GM10266 (cell line): ENCODE measurements at regions not wholly inside any gene's neighbourhood (a gene's known extent, or its start where the extent isn't known, plus 50 kb on each side); places are given as distances from the start of the nearest gene placed in this dataset.

ENCODE experiments used
- DNase-seq: peaks from one replicate; pipeline ENCODE4 v3.0.0; 2012; ENCODE audit errors: extremely low spot score
- CTCF ChIP-seq: IDR thresholded peaks from 2 replicates; pipeline ENCODE4 v1.5.1; 2012; ENCODE audit warnings: mild to moderate bottlenecking, low read depth; ENCODE audit not compliant: control insufficient read depth, insufficient read depth; ENCODE audit errors: missing control alignments

- no peak for TF ChIP-seq CTCF
- DNase-seq = no peak
These were observed 110.0 kb upstream of the C14orf180 start for GRCh38 chr14:104469591-104469990.

DNA sequence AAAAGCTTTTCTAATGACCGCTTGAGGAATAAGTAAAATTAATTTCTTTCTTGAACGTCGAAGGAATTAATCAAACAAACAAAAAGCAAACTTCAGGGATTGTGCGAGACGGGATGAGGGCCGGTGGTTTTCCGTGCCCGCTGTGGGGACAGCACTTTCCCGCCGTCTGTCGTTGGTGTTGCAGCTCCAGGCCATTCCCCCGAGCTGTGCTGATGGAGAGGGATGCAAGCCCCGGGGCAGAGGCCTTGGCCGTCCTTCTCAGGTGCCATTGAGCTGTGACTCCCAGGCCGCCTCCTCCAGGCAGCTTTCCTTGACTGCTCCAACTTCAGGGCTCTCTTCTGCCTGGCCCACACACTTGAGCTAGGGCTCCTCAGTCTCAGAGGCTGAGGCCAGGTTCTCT lies 109.0 kb upstream of the C14orf180 start:
- TF ChIP-seq CTCF = no peak

DNA sequence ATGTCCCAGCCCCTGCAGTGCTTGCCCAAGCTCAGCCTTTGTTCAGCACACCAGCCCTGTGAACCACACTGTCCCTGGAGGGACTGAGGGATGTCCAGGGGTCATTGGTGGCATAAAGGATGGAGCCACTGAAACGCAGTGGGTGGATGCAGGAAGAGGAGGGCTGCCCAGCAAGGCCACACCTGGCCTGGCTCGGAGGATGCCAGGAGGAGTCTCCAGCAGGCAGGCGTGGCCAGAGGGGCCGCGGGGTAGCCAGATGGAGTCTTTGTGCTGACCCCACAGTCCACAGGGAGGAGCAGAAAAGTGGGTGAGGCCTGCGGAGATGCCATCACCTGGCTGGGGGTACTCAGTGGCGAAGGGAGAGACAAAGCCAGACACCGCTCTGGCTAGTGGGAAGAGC lies 108.5 kb upstream of the C14orf180 start:
- no peak for TF ChIP-seq CTCF
- DNase-seq = no peak

More for the DNA sequence above, 109.0 kb upstream of the C14orf180 start:
- no peak for DNase-seq

DNA sequence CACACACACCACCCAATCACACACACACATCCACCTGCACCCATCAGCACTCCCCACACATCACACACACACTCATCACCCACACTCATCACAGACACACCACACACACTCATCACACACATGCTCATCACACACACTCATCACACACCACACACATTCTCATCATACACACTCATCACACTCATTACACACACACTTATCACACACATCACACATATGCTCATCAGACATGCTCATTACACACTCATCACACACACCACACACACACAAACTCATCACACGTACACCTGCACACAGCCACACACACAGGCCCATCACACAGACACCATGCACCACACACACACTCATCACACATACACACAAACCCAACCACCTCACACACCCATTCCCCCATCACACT lies 107.5 kb upstream of the C14orf180 start:
- DNase-seq = no peak
- no peak for TF ChIP-seq CTCF

- TF ChIP-seq CTCF = no peak
- no peak for DNase-seq
These were observed 106.9 kb upstream of the C14orf180 start for GRCh38 chr14:104472536-104473243.

GRCh38 chr14:104473244-104473565 lies 106.4 kb upstream of the C14orf180 start:
- no peak for DNase-seq
- TF ChIP-seq CTCF = no peak

DNA sequence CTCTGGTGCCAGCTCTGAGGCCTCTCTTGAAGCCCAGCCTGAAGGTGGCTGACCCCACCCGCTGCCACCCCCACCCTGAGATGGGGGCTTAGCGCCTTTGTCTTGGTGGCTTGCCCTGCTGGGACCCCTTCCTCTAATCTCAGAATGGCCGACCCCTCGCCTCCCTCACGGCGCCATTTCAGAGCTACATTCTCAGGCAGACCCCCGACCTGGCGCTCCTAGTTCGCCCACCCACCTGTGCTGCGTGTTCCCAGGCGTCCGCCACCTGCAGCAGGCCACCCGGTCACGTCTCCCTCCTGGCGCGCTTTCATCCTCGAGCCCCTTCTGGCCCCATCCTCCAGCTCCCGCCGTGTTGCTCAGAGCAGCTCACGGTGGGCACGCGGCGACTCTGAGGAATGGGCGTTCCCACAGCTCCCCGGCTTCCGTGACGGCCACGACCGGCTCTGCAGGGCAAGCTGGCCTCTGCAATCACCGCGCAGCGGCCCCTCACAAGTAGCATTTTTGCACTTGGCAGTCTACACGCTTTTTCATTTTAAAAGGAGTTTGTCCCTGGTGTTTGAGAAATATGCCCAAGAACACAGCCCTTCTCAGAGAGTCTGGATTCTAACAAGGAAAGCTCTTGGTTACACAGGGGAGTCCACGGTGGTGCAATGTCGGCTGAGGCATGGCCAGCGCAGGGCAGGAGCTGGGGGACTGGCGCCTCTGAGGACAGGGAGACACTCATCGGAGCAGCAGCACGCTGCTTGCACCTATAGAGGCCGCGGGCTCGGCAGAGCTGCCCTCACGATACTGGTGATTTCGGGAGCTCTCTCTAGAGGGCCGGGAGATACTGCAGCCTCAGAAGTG lies 105.7 kb upstream of the C14orf180 start:
- no peak for TF ChIP-seq CTCF
- no peak for DNase-seq
